ENCODE measurements at regions not wholly inside any gene's neighbourhood (a gene's known extent, or its start where the extent isn't known, plus 50 kb on each side); places are given as distances from the start of the nearest gene placed in this dataset.

DNA sequence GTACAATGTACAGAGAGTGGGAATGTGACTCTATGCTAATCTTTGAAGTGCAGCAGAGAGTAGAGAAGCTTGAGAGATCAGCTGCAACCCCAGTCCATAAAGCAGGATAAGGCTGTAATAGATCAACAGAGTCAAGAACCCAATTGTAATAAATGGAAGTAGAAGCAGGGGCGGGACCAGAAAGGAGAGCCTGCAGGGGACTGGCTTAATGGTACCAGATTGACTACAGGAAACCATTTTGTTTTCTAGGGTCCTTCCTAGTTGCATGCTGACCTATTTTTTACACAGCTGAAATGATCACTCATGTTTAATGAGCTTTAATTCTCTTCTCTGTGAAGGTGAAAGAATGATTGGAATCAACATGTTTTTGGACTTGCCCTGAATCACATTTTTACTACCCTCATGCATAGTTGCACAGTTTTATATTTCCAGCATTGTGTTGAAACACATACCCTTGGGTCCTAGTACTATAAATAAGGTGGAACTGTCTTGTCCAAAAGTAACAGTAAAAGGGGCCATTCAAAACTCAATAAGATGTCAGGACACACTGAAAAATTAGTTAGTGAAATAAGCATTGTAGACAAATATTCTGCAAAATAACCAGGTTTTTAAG lies 69.8 kb downstream of the GPR88 start:
- H3K4me3 ChIP-seq (replicated peaks; ENCODE audit: low read depth, low read length): no peak overlapping the region
- no peak for TF ChIP-seq CTCF (IDR thresholded peaks at IDR 0.05; ENCODE audit: insufficient read depth, low read length, poor library complexity, severe bottlenecking)
- no peaks in the 10 kb centered on the region for H3K27me3 ChIP-seq (replicated peaks; ENCODE audit: control insufficient read depth, insufficient read depth, low read length)
- H3K36me3 ChIP-seq (ENCODE audit: control insufficient read depth, insufficient read depth, low read length): no peaks in the 10 kb centered on the region
- no peak for DNase-seq (ENCODE audit: extremely low read depth, insufficient read length)

- Histone ChIP-seq H3K27me3 (replicated peaks; ENCODE audit: control insufficient read depth, insufficient read depth, low read length) (no peaks in the 10 kb centered on the region; the same call in 1 of the 2 replicates), H3K4me3 (replicated peaks; ENCODE audit: low read depth, low read length) (no peak overlapping the region), H3K36me3 (ENCODE audit: control insufficient read depth, insufficient read depth, low read length) (no peaks in the 10 kb centered on the region)
- no peak for TF ChIP-seq CTCF (IDR thresholded peaks at IDR 0.05; ENCODE audit: insufficient read depth, low read length, poor library complexity, severe bottlenecking)
- DNase-seq (ENCODE audit: extremely low read depth, insufficient read length): no peak
These were observed 71.9 kb downstream of the GPR88 start for GRCh38 chr1:100609849-100610248.

DNA sequence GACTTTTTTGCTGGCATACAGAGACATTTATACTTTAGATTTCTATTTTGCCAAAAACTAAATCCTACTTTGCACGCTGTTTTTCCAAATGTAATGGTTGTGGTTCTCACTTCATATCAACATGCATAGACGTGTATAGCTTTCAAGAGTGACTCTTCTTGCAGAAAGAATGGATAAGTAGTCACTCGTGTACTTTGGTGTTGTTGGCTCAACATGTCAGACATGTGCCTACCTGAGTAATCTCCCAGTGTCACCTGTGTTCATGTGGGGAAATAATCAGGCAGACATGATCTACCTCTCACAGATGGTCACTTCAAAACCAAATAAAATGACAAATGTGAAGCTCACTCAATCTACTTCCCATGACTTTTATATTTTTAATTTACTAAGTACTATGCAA lies 73.1 kb downstream of the GPR88 start:
- no peak for DNase-seq (ENCODE audit: extremely low read depth, insufficient read length)
- no peak for TF ChIP-seq CTCF (IDR thresholded peaks at IDR 0.05; ENCODE audit: insufficient read depth, low read length, poor library complexity, severe bottlenecking)
- no peak overlapping the region for H3K4me3 ChIP-seq (replicated peaks; ENCODE audit: low read depth, low read length)
- H3K36me3 ChIP-seq (ENCODE audit: control insufficient read depth, insufficient read depth, low read length): no peaks in the 10 kb centered on the region
- H3K27me3 ChIP-seq (replicated peaks; ENCODE audit: control insufficient read depth, insufficient read depth, low read length): no peaks in the 10 kb centered on the region; the same call in 1 of the 2 replicates

DNA sequence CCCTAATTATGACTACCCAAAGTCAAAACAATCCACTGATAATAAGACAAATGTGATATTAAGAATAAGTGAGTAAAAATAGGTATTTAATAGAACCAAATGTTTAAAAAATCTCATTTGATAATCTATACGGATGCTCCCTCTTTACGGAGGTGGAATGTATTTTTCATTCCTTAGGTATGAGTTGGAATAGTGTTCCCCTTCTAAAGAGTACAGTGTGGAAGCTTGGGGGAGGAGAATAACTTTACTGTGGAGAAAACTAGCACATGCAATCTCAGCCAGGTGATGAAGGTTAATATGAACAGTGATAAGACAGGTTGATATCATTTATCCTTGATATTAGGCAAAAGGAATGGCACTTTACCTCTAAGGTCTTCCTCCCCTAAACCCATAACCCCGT lies 74.6 kb downstream of the GPR88 start:
- Histone ChIP-seq H3K27me3 (replicated peaks; ENCODE audit: control insufficient read depth, insufficient read depth, low read length) (no peaks in the 10 kb centered on the region; the same call in 1 of the 2 replicates), H3K4me3 (replicated peaks; ENCODE audit: low read depth, low read length) (no peak overlapping the region), H3K36me3 (ENCODE audit: control insufficient read depth, insufficient read depth, low read length) (no peaks in the 10 kb centered on the region)
- DNase-seq (ENCODE audit: extremely low read depth, insufficient read length): no peak
- TF ChIP-seq CTCF (IDR thresholded peaks at IDR 0.05; ENCODE audit: insufficient read depth, low read length, poor library complexity, severe bottlenecking): no peak

- H3K27me3 ChIP-seq (replicated peaks; ENCODE audit: control insufficient read depth, insufficient read depth, low read length): no peaks in the 10 kb centered on the region; the same call in 1 of the 2 replicates
- no peak for DNase-seq (ENCODE audit: extremely low read depth, insufficient read length)
- TF ChIP-seq CTCF (IDR thresholded peaks at IDR 0.05; ENCODE audit: insufficient read depth, low read length, poor library complexity, severe bottlenecking): no peak
- H3K4me3 ChIP-seq (replicated peaks; ENCODE audit: low read depth, low read length): no peak overlapping the region
- H3K36me3 ChIP-seq (ENCODE audit: control insufficient read depth, insufficient read depth, low read length): no peaks in the 10 kb centered on the region
These were observed 76.0 kb downstream of the GPR88 start for GRCh38 chr1:100613817-100614559.

Measured in GM06990 (cell line).